ENCODE measurements at regions not wholly inside any gene's neighbourhood (a gene's known extent, or its start where the extent isn't known, plus 50 kb on each side); places are given as distances from the start of the nearest gene placed in this dataset.

GRCh38 chr1:30532621-30533020 lies 190.8 kb downstream of the MATN1 start:
- Histone ChIP-seq H2AFZ (ENCODE audit: low read length) (no peak overlapping the region), H4K20me1 (ENCODE audit: insufficient read depth, low read length) (no peaks in the 10 kb centered on the region), H3K27ac (ENCODE audit: extremely low read length, insufficient read depth, low read length) (no peak overlapping the region), H3K36me3 (replicated peaks in 1 of 2; ENCODE audit: control insufficient read depth in 1 of 2, insufficient read depth in 2 of 2, low read length in 2 of 2) (no peaks in the 10 kb centered on the region), H3K9ac (ENCODE audit: insufficient read depth, low read depth, low read length) (no peak overlapping the region), H3K9me3 (ENCODE audit: low read length) (no peaks in the 10 kb centered on the region), H3K4me2 (ENCODE audit: low read depth, low read length) (no peak overlapping the region), H3K4me3 (replicated peaks in 1 of 3; ENCODE audit: insufficient read depth in 1 of 3, low read depth in 2 of 3, low read length in 3 of 3) (no peak overlapping the region), H3K4me1 (ENCODE audit: insufficient read depth, low read length) (no peaks in the 10 kb centered on the region), H3K79me2 (ENCODE audit: insufficient read depth, low read length) (no peaks in the 10 kb centered on the region), H3K27me3 (ENCODE audit: control insufficient read depth in 1 of 2, insufficient read depth in 2 of 2, low read length in 2 of 2) (no peaks in the 10 kb centered on the region)
- intact Hi-C loops (cut with micrococcal nuclease; ENCODE audit: unreplicated experiment) (no loop called here), in situ Hi-C loops (cut with HindIII; ENCODE audit: extremely low pct_ligation_motif_present, low pct_unique_long_range_greater_than_20kb) (no loop called here)
- WGBS (ENCODE audit: low lambda C conversion rate), result 9% methylated on average over 3 of the region's 3 CpGs
- BruUV-seq (replicated peaks), result no TSS peak
- POLR2A ChIA-PET, result no interaction called here
- no peak for ATAC-seq
- no peak for FAIRE-seq
- DNase-seq (ENCODE audit: low spot score), result no peak
- TF ChIP-seq ISX (CRISPR knock-in tag; conservative IDR thresholded peaks at IDR 0.05) (no peak), ZNF737 (CRISPR knock-in tag; IDR thresholded peaks at IDR 0.05; ENCODE audit: borderline replicate concordance) (no peak), MAX (IDR thresholded peaks at IDR 0.05) (no peak), TAF1 (CRISPR knock-in tag; IDR thresholded peaks at IDR 0.05) (no peak), ZBTB14 (CRISPR knock-in tag; IDR thresholded peaks at IDR 0.05) (no peak), NR2F2 (IDR thresholded peaks at IDR 0.05; ENCODE audit: borderline replicate concordance, low read depth) (no peak), MLLT10 (CRISPR knock-in tag; IDR thresholded peaks at IDR 0.05) (no peak), SRSF4 (IDR thresholded peaks at IDR 0.05; ENCODE audit: low read depth, low read length, poor library complexity, severe bottlenecking) (no peak), ZSCAN21 (CRISPR knock-in tag; IDR thresholded peaks at IDR 0.05; ENCODE audit: borderline replicate concordance) (no peak), ZNF512B (CRISPR knock-in tag; IDR thresholded peaks at IDR 0.05; ENCODE audit: borderline replicate concordance) (no peak), CENPT (CRISPR knock-in tag; IDR thresholded peaks at IDR 0.05; ENCODE audit: low read depth) (no peak), SRF (IDR thresholded peaks at IDR 0.05; ENCODE audit: low read depth, low read length) (no peak), SALL1 (CRISPR knock-in tag; IDR thresholded peaks at IDR 0.05) (no peak), ATF6 (CRISPR knock-in tag; conservative IDR thresholded peaks at IDR 0.05) (no peak), ZNF782 (CRISPR knock-in tag; IDR thresholded peaks at IDR 0.05; ENCODE audit: borderline replicate concordance) (no peak)
- CTCF ChIA-PET (ENCODE audit: low intra/inter-chr PET ratio, low total read pairs), result no interaction called here
